Liver (tissue), 8 donors: ENCODE measurements at regions not wholly inside any gene's neighbourhood (a gene's known extent, or its start where the extent isn't known, plus 50 kb on each side); places are given as distances from the start of the nearest gene placed in this dataset.

Source experiments
- DNase-seq: peaks from one replicate; pipeline ENCODE4 v3.0.0-alpha.2; 2017; ENCODE audit warnings: low spot score
- H3K27ac ChIP-seq, 2 donors: one replicate each; pipeline ENCODE4 v1.7.0; 2013; ENCODE audit warnings: inconsistent platforms in 2 of 2, low read length in 2 of 2, control low read depth in 1 of 2, low read depth in 1 of 2, mild to moderate bottlenecking in 1 of 2
- H3K27me3 ChIP-seq, 4 donors: one replicate each; pipeline versions ENCODE4 v1.6.1 to v1.7.0; 2013; ENCODE audit warnings: low read length in 3 of 4, inconsistent platforms in 1 of 4, mild to moderate bottlenecking in 1 of 4, moderate library complexity in 1 of 4; ENCODE audit not compliant: control insufficient read depth in 4 of 4, insufficient read depth in 4 of 4
- H3K36me3 ChIP-seq, 4 donors: one replicate each; pipeline versions ENCODE4 v1.6.1 to v1.7.0; 2013; ENCODE audit warnings: low read length in 3 of 4, mild to moderate bottlenecking in 3 of 4, low read depth in 1 of 4, moderate library complexity in 1 of 4; ENCODE audit not compliant: control insufficient read depth in 4 of 4, insufficient read depth in 3 of 4
- H3K4me1 ChIP-seq, 4 donors: one replicate each; pipeline versions ENCODE4 v1.6.1 to v1.7.0; 2013; ENCODE audit warnings: low read length in 3 of 4, mild to moderate bottlenecking in 3 of 4, moderate library complexity in 1 of 4; ENCODE audit not compliant: control insufficient read depth in 4 of 4, insufficient read depth in 4 of 4
- H3K4me3 ChIP-seq, 3 donors: one replicate each; pipeline versions ENCODE4 v1.6.1 to v1.7.0; 2013; ENCODE audit warnings: low read length in 3 of 3, control low read depth in 1 of 3, low read depth in 1 of 3, mild to moderate bottlenecking in 1 of 3
- H3K9ac ChIP-seq, 2 donors: one replicate each; pipeline ENCODE4 v1.7.0; 2013; ENCODE audit warnings: low read length in 2 of 2, mild to moderate bottlenecking in 2 of 2, moderate library complexity in 2 of 2, control low read depth in 1 of 2, low read depth in 1 of 2
- H3K9me3 ChIP-seq, 4 donors: one replicate each; pipeline versions ENCODE4 v1.6.1 to v1.7.0; 2013; ENCODE audit warnings: low read length in 3 of 4; ENCODE audit not compliant: control insufficient read depth in 4 of 4
- EGR1 ChIP-seq, 2 donors: IDR thresholded peaks; 2 replicates each; pipeline ENCODE4 v1.6.1; 2016 to 2018; ENCODE audit warnings: antibody characterized with exemption in 2 of 2, low read depth in 2 of 2
- FOXA2 ChIP-seq: IDR thresholded peaks from 2 replicates; pipeline ENCODE4 v1.6.1; 2016; ENCODE audit warnings: antibody characterized with exemption
- GABPA ChIP-seq, 2 donors: IDR thresholded peaks in 1 of 2; conservative IDR thresholded peaks in 1 of 2; 2 replicates each; pipeline ENCODE4 v1.6.1; 2016; ENCODE audit warnings: antibody characterized with exemption in 2 of 2, mild to moderate bottlenecking in 1 of 2, moderate library complexity in 1 of 2
- HNF4G ChIP-seq: IDR thresholded peaks from 2 replicates; pipeline ENCODE4 v1.6.1; 2016; ENCODE audit warnings: antibody characterized with exemption
- JUND ChIP-seq, 2 donors: IDR thresholded peaks; 2 replicates each; pipeline ENCODE4 v1.6.1; 2016; ENCODE audit warnings: antibody characterized with exemption in 2 of 2
- NR2F2 ChIP-seq: IDR thresholded peaks from 2 replicates; pipeline ENCODE4 v1.6.1; 2016; ENCODE audit warnings: antibody characterized with exemption
- RAD21 ChIP-seq, 2 donors: IDR thresholded peaks; 2 replicates each; pipeline ENCODE4 v1.6.1; 2016; ENCODE audit warnings: antibody characterized with exemption in 2 of 2, mild to moderate bottlenecking in 2 of 2
- SP1 ChIP-seq: IDR thresholded peaks from 2 replicates; pipeline ENCODE4 v1.6.1; 2018; ENCODE audit warnings: antibody characterized with exemption, mild to moderate bottlenecking
- YY1 ChIP-seq: IDR thresholded peaks from 2 replicates; pipeline ENCODE4 v1.6.1; 2016; ENCODE audit warnings: antibody characterized with exemption, mild to moderate bottlenecking
- WGBS: extraction: QIAGEN DNeasy Blood & Tissue Kit; methylation state at CpG from one replicate; pipeline ENCODE4 v1.1.7; 2013; 5-methylcytosine and 5-hydroxymethylcytosine counted together
- TF ChIP-seq, protein P1 (sequence below): fragments of 150-350 bp; IDR thresholded peaks from 2 replicates; pipeline ENCODE4 v1.5.1; 2017; ENCODE audit warnings: improper control_type of control experiment, low read depth, low read length; ENCODE audit not compliant: missing input control
- TF ChIP-seq, protein P2 (sequence below): IDR thresholded peaks from 2 replicates; pipeline ENCODE4 v1.6.1; 2016; ENCODE audit warnings: antibody characterized with exemption, mild to moderate bottlenecking
- TF ChIP-seq, protein P3 (sequence below): IDR thresholded peaks from 2 replicates; pipeline ENCODE4 v1.6.1; 2016; ENCODE audit warnings: antibody characterized with exemption
- TF ChIP-seq, protein P4 (sequence below): IDR thresholded peaks from 2 replicates; pipeline ENCODE4 v1.6.1; 2016; ENCODE audit warnings: antibody characterized with exemption
- TF ChIP-seq, protein P5 (sequence below): IDR thresholded peaks from 2 replicates; pipeline ENCODE4 v1.6.1; 2016; ENCODE audit warnings: antibody characterized with exemption
- donor health status: healthy.
- donor health status: healthy.
- donor health status: healthy.
- donor health status: healthy.
- donor health status: healthy.

DNA sequence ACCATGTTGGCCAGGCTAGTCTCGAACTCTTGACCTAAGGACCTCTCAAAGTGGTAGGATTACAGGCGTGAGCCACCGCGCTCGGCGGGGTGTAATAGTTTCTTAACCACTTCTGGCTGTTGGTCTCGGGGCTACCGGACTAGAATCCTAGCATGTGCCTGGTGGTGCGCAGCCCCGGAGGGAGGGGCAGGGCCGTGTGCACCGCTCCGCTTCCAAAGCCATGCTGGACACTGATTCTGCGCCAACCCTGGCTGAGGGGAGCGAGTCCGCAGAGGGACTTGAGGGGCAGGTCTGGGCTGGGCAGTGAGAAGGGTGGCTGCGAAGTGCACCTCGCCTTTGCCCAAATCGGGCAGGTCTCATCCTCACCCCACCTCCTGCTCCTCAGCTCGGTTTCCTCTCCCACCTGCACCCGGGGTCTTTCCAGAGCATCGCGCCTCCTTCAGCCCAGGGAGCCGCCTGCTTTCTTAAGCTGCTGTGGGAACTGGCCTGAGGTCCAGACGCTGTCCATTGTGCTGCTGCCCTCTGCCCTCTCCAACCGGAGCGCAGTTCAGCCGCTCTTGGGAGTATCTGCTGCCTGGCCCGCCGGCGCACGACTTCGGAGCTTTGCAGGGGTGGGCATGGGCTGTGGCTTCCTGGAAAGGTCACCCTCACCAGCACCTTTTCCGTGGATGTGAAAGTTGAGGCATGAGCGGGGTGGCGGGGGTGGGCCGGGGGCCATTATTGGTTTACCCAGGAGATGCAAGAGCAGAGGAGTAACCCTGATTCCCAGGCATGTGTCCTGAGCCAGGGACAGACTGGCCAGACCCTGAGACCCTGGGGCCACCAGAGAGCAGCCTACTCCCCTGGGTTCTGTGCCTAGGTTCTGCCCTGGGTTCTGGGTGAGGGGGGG lies 422.6 kb upstream of the NUPR2 start:
- Histone ChIP-seq H3K27ac (no peak overlapping the region), H3K4me3 (no peak overlapping the region)

DNA sequence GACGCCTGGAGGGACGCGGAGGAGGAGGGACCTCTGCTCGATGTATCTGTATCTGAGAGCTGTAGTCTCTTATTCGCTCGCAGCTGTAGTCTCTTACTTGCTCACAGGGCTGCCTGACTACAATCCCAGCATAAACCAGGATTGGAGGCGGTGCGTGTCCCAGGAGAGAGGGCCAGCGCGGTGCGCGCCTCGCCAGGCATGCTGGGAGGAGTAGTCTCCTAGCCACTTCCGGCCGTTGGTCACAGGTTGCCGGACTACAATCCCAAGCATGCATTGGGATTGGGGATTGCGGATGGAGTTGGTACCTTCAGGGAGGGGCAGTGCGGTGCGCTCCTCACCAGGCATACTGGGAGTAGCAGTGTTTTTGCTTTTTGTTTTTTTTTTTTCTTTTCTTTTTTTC lies 421.7 kb upstream of the NUPR2 start:
- no peak for DNase-seq
- Histone ChIP-seq H3K4me3 (peak overlapping the region in 2 of 3 donors; percentile 34 to 47), H3K36me3 (no peaks in the 10 kb centered on the region), H3K9me3 (peaks cover 5 to 21% (median 13%) of the 10 kb centered on the region in 4 donors), H3K9ac (no peak overlapping the region), H3K27me3 (no peaks in the 10 kb centered on the region), H3K4me1 (peaks cover 0 to 3% (median 0%) of the 10 kb centered on the region in 4 donors), H3K27ac (peak overlapping the region in 1 of 2 donors; percentile 31)
- WGBS: 12% methylated on average over 19 of the region's 19 CpGs
- no peak for TF ChIP-seq FOXA2
- TF ChIP-seq GABPA (IDR thresholded peaks at IDR 0.05 in 1 of 2, conservative IDR thresholded peaks at IDR 0.05 in 1 of 2): peak in 1 of 2 donors; percentile 70

More for the DNA sequence above, 422.6 kb upstream of the NUPR2 start:
- no peaks in the 10 kb centered on the region for H3K27me3 ChIP-seq
- 39% methylated on average over 37 of the region's 37 CpGs for WGBS
- no peak for TF ChIP-seq RAD21 (IDR thresholded peaks at IDR 0.05)
- peaks cover 5 to 21% (median 13%) of the 10 kb centered on the region in 4 donors for H3K9me3 ChIP-seq
- no peak overlapping the region for H3K9ac ChIP-seq
- H3K4me1 ChIP-seq: peaks cover 0 to 3% (median 0%) of the 10 kb centered on the region in 4 donors
- no peak for DNase-seq
- H3K36me3 ChIP-seq: no peaks in the 10 kb centered on the region

DNA sequence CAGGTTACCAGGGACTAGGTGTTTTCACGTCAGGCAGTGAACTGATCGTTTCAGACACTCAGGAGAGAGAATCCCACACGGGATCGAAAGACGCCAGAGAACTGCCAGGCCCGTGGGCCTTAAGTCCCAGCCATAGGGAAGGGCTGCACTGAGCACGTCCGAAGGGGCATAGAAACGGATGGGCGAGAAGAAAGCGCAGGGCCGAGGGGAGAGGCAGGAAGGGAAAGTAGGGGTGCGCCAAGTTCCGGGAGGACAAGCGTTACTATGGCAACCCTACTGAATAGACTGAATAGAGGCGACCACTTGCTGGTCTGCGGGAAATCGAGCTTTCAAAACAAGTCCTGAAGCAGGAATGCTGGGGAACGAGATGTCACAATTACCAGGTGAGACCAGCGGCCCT lies 421.3 kb upstream of the NUPR2 start:
- DNase-seq: no peak
- TF ChIP-seq EGR1 (IDR thresholded peaks at IDR 0.05; ENCODE audit: low read depth in 2 of 2): no peak
- TF ChIP-seq, protein P1, sequence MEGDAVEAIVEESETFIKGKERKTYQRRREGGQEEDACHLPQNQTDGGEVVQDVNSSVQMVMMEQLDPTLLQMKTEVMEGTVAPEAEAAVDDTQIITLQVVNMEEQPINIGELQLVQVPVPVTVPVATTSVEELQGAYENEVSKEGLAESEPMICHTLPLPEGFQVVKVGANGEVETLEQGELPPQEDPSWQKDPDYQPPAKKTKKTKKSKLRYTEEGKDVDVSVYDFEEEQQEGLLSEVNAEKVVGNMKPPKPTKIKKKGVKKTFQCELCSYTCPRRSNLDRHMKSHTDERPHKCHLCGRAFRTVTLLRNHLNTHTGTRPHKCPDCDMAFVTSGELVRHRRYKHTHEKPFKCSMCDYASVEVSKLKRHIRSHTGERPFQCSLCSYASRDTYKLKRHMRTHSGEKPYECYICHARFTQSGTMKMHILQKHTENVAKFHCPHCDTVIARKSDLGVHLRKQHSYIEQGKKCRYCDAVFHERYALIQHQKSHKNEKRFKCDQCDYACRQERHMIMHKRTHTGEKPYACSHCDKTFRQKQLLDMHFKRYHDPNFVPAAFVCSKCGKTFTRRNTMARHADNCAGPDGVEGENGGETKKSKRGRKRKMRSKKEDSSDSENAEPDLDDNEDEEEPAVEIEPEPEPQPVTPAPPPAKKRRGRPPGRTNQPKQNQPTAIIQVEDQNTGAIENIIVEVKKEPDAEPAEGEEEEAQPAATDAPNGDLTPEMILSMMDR: no peak
- Histone ChIP-seq H3K9me3 (peaks cover 5 to 21% (median 13%) of the 10 kb centered on the region in 4 donors), H3K4me3 (peak overlapping the region in 2 of 3 donors; percentile 34 to 47), H3K4me1 (peaks cover 0 to 3% (median 0%) of the 10 kb centered on the region in 4 donors), H3K9ac (no peak overlapping the region), H3K36me3 (no peaks in the 10 kb centered on the region), H3K27ac (peak overlapping the region in 1 of 2 donors; percentile 31), H3K27me3 (no peaks in the 10 kb centered on the region)
- 29% methylated on average over 20 of the region's 20 CpGs for WGBS

DNA sequence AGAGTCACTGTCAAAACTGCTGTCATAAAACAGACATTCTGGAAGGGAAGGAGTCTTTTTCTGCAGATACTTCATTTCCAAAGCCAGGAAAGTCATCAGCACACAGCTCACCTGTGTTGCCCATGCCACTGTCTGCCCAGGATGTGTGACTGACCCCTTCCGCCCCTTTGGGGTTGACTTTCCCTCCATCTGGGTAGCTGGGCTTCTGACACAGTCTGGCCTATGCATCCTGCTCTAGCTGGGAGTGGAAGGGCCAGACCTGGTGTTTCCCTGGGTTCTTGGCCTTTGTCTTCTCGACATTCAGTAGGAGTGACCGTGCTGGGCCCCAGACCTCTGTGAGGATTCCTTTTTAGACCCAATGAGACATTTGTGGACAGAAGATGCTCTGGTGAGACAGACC lies 378.9 kb upstream of the NUPR2 start:
- Histone ChIP-seq H3K9ac (no peak overlapping the region), H3K27ac (no peak overlapping the region), H3K4me3 (no peak overlapping the region), H3K27me3 (no peaks in the 10 kb centered on the region), H3K4me1 (no peaks in the 10 kb centered on the region), H3K9me3 (peaks cover 18 to 47% (median 23%) of the 10 kb centered on the region in 4 donors), H3K36me3 (no peaks in the 10 kb centered on the region)
- no peak for DNase-seq
- 59% methylated on average over 3 of the region's 3 CpGs for WGBS
- no peak for TF ChIP-seq EGR1 (IDR thresholded peaks at IDR 0.05; ENCODE audit: low read depth in 2 of 2)
- no peak for TF ChIP-seq GABPA (IDR thresholded peaks at IDR 0.05 in 1 of 2, conservative IDR thresholded peaks at IDR 0.05 in 1 of 2)
- TF ChIP-seq, protein P2, sequence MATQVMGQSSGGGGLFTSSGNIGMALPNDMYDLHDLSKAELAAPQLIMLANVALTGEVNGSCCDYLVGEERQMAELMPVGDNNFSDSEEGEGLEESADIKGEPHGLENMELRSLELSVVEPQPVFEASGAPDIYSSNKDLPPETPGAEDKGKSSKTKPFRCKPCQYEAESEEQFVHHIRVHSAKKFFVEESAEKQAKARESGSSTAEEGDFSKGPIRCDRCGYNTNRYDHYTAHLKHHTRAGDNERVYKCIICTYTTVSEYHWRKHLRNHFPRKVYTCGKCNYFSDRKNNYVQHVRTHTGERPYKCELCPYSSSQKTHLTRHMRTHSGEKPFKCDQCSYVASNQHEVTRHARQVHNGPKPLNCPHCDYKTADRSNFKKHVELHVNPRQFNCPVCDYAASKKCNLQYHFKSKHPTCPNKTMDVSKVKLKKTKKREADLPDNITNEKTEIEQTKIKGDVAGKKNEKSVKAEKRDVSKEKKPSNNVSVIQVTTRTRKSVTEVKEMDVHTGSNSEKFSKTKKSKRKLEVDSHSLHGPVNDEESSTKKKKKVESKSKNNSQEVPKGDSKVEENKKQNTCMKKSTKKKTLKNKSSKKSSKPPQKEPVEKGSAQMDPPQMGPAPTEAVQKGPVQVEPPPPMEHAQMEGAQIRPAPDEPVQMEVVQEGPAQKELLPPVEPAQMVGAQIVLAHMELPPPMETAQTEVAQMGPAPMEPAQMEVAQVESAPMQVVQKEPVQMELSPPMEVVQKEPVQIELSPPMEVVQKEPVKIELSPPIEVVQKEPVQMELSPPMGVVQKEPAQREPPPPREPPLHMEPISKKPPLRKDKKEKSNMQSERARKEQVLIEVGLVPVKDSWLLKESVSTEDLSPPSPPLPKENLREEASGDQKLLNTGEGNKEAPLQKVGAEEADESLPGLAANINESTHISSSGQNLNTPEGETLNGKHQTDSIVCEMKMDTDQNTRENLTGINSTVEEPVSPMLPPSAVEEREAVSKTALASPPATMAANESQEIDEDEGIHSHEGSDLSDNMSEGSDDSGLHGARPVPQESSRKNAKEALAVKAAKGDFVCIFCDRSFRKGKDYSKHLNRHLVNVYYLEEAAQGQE: no peak
- no peak for TF ChIP-seq FOXA2
- TF ChIP-seq SP1: no peak
- TF ChIP-seq, protein P3, sequence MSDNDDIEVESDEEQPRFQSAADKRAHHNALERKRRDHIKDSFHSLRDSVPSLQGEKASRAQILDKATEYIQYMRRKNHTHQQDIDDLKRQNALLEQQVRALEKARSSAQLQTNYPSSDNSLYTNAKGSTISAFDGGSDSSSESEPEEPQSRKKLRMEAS: no peak
- no peak for TF ChIP-seq JUND (IDR thresholded peaks at IDR 0.05)
- TF ChIP-seq NR2F2: no peak
- TF ChIP-seq YY1: no peak
- no peak for TF ChIP-seq HNF4G
- TF ChIP-seq, protein P4, sequence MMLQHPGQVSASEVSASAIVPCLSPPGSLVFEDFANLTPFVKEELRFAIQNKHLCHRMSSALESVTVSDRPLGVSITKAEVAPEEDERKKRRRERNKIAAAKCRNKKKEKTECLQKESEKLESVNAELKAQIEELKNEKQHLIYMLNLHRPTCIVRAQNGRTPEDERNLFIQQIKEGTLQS: no peak
- TF ChIP-seq, protein P5, sequence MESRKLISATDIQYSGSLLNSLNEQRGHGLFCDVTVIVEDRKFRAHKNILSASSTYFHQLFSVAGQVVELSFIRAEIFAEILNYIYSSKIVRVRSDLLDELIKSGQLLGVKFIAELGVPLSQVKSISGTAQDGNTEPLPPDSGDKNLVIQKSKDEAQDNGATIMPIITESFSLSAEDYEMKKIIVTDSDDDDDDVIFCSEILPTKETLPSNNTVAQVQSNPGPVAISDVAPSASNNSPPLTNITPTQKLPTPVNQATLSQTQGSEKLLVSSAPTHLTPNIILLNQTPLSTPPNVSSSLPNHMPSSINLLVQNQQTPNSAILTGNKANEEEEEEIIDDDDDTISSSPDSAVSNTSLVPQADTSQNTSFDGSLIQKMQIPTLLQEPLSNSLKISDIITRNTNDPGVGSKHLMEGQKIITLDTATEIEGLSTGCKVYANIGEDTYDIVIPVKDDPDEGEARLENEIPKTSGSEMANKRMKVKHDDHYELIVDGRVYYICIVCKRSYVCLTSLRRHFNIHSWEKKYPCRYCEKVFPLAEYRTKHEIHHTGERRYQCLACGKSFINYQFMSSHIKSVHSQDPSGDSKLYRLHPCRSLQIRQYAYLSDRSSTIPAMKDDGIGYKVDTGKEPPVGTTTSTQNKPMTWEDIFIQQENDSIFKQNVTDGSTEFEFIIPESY: no peak
